ENCODE measurements at regions not wholly inside any gene's neighbourhood (a gene's known extent, or its start where the extent isn't known, plus 50 kb on each side); places are given as distances from the start of the nearest gene placed in this dataset.

DNA sequence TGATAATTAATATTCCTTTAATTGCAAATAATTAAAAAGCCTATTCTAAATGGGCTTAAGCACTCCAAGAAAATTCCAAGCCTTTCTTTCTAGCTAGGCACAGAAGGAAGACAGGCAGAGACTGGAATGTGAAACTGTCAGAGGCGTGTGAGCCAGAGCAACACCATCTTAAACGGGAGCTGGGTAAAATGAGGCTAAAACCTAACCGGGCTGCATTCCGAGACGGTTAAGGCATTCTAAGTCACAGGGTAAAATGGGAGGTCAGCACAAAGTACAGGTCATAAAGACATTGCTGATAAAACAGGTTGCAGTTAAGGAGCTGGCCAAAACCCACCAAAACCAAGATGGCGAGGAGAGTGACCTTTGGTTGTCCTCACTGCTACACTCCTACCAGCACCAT, 300.4 kb downstream of the SLITRK6 start:
- no peak for DNase-seq (ENCODE audit: low read depth in 3 of 3, low spot score in 2 of 3)

- no peak for DNase-seq (ENCODE audit: low read depth in 3 of 3, low spot score in 2 of 3)
Measured at GRCh38 chr13:85497652-85498051, 301.6 kb downstream of the SLITRK6 start.

DNA sequence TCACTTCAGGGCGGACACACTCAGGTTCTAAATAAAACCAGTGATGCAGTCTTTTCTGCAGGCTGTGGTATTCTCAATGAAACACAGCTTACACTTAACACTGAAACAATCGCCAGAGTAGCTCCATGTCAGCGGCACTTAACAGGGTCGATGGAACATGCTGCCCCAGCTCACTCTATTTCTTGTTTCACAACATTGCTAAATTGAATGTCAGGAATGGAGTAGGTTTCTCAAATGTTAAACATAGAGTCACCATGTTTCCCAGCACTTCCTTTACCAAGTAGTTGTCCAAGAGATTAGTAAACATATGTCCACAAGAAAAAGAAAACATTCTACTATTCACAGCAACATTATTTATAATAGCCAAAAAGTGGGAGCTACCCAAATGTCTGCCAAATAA, 306.9 kb downstream of the SLITRK6 start:
- no peak for DNase-seq (ENCODE audit: low read depth in 3 of 3, low spot score in 2 of 3)

GRCh38 chr13:85486663-85487062, 312.6 kb downstream of the SLITRK6 start:
- DNase-seq (ENCODE audit: low read depth in 3 of 3, low spot score in 2 of 3): no peak

DNA sequence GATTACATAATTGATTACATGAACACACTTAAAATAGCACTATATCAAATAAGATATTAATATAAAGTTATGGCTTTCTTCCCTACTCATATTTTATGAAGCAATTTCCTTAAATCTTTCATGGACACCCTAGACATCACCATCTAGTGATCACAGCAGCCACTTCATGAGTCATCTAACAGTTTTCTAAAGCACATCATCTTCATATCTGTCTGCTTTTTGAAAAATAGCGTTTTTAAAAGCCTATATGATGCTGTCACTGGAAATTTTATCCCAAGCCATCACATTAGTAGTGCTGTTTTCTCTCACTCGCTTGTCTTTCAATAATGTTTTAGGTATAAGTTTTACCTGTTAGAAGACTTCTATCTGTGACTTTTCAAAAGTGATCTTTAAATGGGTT, 326.1 kb downstream of the SLITRK6 start:
- no peak for DNase-seq (ENCODE audit: low read depth in 3 of 3, low spot score in 2 of 3)

GRCh38 chr13:85469320-85469719, 329.9 kb downstream of the SLITRK6 start:
- DNase-seq (ENCODE audit: low read depth in 3 of 3, low spot score in 2 of 3): no peak

DNA sequence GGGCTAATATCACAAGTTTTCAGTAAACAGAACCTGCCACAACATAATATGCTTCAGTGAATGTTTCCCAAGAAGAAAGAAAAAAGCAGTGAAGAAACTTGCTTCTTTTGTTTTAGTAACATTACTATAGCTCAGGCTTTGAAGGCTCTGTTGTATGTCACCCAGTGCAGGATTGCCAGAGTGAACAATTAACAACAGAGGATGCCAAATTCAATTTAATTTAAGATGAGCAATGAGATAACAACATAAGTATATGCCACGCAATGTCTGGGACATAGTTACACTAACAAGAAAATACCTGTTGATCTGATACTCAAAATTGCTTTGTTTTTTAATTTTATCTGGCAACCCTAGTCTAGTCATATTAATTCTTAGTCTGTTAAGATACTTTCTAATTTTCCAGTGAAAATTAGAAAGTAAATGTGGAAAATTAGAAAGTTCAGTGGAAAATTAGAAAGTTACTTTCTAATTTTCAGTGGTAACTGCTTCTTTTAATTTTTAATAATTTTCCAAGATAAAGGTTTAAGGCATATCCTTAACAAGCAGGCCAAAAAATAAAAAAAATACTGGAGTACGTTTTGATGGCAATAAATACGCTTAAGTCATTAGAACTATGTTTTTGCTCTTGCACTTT, 336.3 kb downstream of the SLITRK6 start:
- DNase-seq (ENCODE audit: low read depth in 3 of 3, low spot score in 2 of 3): no peak

DNA sequence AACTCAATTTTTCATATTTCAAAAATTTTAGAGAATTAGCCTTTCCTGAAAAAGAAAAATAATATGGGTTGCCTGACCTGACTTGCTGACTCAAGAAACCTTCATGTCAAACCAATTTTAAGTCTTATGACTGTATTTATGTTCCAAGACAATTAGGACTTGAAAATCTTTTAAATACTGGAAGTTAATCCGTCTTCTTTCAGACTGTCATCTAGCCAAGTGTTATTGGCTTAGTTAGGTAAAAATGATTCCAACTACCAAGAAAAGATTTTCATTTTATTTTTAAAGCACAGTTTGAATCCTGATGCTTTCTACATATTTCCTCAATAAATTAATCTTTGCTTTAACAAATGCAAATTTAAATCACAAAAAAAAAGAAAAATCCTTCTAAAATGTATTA, 337.6 kb downstream of the SLITRK6 start:
- no peak for DNase-seq (ENCODE audit: low read depth in 3 of 3, low spot score in 2 of 3)

DNA sequence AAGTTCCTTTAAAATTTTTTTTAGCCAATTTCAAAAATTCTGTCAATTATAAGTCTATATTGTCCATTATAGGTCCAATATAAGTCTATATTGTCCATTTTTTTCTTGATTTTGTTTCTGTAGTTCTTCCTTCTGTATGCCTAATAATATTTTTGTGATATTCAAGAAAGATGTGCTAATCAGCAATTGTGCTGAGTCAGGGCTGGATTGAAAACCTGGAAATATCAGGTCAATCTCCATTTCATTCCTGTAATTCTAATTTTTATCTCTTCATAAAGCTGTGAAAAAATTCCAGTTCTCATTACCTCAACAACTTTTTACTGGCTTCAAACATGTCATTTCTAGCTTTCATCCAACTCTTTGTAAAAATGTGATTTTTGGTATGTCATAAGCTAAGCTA, 353.7 kb downstream of the SLITRK6 start:
- DNase-seq (ENCODE audit: low read depth in 3 of 3, low spot score in 2 of 3): no peak

GRCh38 chr13:85441975-85442374, 357.2 kb downstream of the SLITRK6 start:
- DNase-seq (ENCODE audit: low read depth in 3 of 3, low spot score in 2 of 3): no peak

DNA sequence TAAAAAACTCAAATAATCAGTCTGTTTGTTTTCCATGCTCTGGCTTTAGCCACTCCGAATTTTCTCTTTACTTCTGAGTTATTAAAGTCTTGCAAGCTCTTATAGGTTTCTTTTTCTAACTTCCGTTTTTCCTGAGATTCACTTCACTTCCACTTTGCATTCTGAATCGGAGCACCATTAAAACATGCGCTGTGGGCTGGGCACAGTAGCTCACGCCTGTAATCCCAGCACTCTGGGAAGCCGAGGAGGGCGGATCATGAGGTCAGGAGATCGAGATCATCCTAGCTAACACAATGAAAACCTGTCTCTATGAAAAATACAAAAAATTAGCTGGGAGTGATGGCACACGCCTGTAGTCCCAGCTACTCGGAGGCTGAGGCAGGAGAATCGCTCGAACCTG, 357.9 kb downstream of the SLITRK6 start:
- DNase-seq (ENCODE audit: low read depth in 3 of 3, low spot score in 2 of 3): no peak

- no peak for DNase-seq (ENCODE audit: low read depth in 3 of 3, low spot score in 2 of 3)
Measured at GRCh38 chr13:85436029-85436428, 363.2 kb downstream of the SLITRK6 start.

DNA sequence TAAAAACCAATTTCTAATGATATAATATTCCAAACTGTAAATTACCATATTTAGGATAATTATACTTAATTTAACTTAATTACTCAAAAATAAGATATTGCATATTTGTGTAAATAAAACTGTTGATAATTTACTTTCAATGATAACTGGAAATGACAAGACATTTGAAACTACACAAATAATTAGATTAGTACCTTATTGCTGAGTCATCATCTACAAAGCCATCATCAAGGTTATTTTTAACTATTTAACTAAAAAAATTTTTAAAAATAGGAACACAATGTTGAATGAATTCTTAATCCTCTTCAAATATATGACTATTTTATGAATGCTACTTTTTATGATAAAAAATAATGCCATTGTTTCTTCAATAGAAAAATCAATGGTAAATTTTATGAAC, 364.3 kb downstream of the SLITRK6 start:
- DNase-seq (ENCODE audit: low read depth in 3 of 3, low spot score in 2 of 3): no peak

GRCh38 chr13:85432881-85433280, 366.3 kb downstream of the SLITRK6 start:
- no peak for DNase-seq (ENCODE audit: low read depth in 3 of 3, low spot score in 2 of 3)

DNA sequence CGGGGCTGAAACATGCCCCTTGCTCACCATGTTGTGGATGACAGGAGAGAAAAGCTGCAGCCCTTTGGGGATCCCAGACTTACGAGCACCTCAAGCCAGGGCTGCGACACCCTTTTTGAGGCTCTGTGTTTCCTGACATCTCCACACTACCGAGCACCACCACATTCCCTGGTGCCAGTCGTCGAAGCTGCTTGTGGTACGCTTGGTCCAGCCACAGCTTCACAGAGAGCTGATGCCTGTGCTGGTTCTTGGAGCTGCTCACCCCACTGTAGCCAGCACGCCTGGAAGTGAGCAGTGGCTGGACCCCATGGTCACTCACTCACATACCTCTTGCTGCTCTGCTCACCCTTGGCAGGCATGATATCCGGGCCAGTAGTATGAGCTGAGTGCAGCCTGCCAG, 367.5 kb downstream of the SLITRK6 start:
- DNase-seq (ENCODE audit: low read depth in 3 of 3, low spot score in 2 of 3): no peak

GRCh38 chr13:85430216-85430794, 368.9 kb downstream of the SLITRK6 start:
- DNase-seq (ENCODE audit: low read depth in 3 of 3, low spot score in 2 of 3): no peak

GRCh38 chr13:85427416-85427815, 371.8 kb downstream of the SLITRK6 start:
- no peak for DNase-seq (ENCODE audit: low read depth in 3 of 3, low spot score in 2 of 3)

DNA sequence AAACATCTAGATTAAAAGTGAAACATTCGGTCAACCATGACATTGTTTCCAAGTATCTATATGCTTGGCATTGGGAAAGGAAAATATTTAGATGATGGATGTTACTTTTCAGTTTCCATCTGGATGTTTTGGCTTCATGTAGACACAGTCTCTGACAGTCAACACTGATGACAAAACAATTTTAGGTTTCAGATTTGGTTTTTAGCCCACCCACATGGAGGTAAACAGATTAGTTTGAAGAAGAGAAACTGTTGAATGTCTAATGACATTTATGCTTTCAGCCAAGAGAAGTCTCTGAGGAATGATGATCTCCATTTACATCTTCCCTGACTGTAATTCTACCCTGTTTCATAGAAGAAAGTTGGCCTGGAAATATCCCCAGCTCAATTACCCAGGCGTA, 379.1 kb downstream of the SLITRK6 start:
- no peak for DNase-seq (ENCODE audit: low read depth in 3 of 3, low spot score in 2 of 3)

DNA sequence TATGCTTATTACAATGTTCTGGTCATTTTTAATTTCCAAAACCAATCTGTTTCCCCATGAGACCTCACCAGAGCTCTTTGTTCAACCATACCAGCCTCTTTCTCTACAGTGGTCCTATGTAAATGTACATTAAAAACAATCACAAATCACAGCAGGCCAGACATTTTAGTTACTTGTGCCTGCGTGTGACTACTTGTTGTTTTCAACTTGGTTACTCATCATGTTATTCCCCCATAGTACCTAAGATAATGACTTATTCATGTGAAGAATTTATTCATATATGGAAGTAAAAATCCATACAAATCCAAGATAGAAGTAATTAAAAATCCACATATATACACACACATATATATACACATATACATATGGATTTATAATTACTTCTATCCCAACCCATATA, 379.6 kb downstream of the SLITRK6 start:
- DNase-seq (ENCODE audit: low read depth in 3 of 3, low spot score in 2 of 3): no peak

DNA sequence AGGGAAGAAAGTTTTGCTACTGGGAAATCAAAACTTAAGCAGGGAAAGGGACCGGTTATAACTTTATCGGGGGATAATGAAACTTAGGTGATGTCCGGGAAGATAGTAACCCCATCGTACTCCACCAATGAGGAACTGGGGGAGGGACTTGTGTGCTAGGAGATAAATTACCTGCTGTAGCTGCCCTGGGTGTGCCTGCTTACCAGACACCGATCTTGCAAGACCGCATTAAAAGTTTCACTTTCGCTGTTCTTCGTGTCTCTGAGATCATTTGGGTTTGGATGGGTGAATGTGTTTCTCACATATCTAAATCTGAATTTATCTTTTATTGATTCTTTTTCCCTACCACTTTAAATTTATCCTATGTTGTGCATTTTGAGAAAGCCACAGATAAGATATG, 381.4 kb downstream of the SLITRK6 start:
- DNase-seq (ENCODE audit: low read depth in 3 of 3, low spot score in 2 of 3): no peak

GRCh38 chr13:85413664-85414063, 385.6 kb downstream of the SLITRK6 start:
- no peak for DNase-seq (ENCODE audit: low read depth in 3 of 3, low spot score in 2 of 3)

DNA sequence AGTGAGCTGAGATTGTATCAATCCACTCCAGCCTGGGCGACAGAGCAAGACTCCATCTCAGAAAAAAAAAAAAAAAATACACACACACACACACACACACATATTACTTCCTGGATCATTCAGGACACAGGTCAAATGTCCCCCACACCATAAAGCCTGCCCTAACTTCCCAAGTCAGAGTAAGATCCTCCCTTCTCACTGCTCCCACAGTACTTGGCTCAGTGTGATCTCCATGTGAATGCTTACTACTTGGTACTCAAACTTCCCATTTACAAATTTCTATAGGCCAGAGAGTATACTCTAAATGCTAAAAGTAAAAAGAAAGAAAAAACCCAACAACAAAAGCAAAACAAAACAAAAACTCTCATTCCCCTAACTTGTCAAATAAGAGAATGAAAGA, 386.8 kb downstream of the SLITRK6 start:
- DNase-seq (ENCODE audit: low read depth in 3 of 3, low spot score in 2 of 3): no peak

- no peak for DNase-seq (ENCODE audit: low read depth in 3 of 3, low spot score in 2 of 3)
Measured at GRCh38 chr13:85411591-85411990, 387.6 kb downstream of the SLITRK6 start.
